ENCODE measurements at regions not wholly inside any gene's neighbourhood (a gene's known extent, or its start where the extent isn't known, plus 50 kb on each side); places are given as distances from the start of the nearest gene placed in this dataset.
"Not testable (repeated sequence)": the region's sequence is repeated elsewhere in the genome, so short reads cannot be mapped to it uniquely, and the experiment has no call there.

- no peak for TF ChIP-seq POLR2A (IDR thresholded peaks at IDR 0.05; ENCODE audit: low read depth, low read length)
- no peak for DNase-seq (ENCODE audit: insufficient read length, low spot score)
- FAIRE-seq = no peak
These were observed 298.4 kb upstream of the MAOA start for GRCh38 chrX:43357741-43358140.

GRCh38 chrX:43373032-43373431, 283.1 kb upstream of the MAOA start:
- DNase-seq (ENCODE audit: insufficient read length, low spot score) (no peak), FAIRE-seq (no peak)
- TF ChIP-seq POLR2A (IDR thresholded peaks at IDR 0.05; ENCODE audit: low read depth, low read length) = no peak

DNA sequence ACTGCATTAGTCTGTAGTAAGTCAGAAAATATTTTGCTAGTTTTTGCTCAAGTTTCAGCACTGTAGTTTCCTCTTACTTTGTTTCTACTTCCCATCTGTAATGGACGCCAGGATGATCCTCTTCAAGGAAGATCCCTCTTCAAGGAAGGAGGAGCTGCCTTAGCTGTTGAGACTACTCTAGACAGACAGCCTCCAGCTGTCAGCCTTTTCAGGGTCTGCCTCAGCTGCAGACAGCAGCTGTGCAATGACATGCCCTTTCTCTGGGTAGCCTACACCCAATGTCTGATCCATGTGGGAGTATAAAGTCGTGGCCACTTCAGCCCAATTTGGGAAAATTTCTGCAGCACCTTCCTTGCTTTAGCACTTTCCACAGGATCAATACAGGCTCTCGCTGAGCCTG, 281.0 kb upstream of the MAOA start:
- TF ChIP-seq POLR2A (IDR thresholded peaks at IDR 0.05; ENCODE audit: low read depth, low read length) = no peak
- DNase-seq (ENCODE audit: insufficient read length, low spot score) (no peak), FAIRE-seq (no peak)

DNA sequence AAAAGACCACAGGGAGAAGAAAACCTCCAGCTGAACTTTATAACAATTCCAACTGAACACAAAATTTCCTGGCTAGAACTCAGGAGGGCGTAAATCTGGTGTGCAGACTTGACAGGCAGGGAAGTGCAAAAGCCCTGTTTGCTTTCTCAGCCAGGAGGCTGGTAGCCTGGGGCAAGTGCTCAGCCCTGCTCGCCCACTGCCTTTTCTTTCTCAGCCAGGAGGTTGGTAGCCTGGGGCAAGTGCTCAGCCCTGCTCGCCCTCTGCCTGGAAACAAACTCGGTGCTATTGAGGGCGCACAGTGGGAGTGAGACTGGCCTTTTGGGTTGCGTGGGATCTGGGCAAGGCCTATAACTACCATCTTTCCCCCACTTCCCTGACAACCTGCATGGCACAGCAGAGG, 275.4 kb upstream of the MAOA start:
- FAIRE-seq (no peak), DNase-seq (ENCODE audit: insufficient read length, low spot score) (no peak)
- no peak for TF ChIP-seq POLR2A (IDR thresholded peaks at IDR 0.05; ENCODE audit: low read depth, low read length)

- FAIRE-seq (no peak), DNase-seq (ENCODE audit: insufficient read length, low spot score) (no peak)
- TF ChIP-seq POLR2A (IDR thresholded peaks at IDR 0.05; ENCODE audit: low read depth, low read length) = no peak
These were observed 269.2 kb upstream of the MAOA start for GRCh38 chrX:43386875-43387274.

- DNase-seq (ENCODE audit: insufficient read length, low spot score) (no peak), FAIRE-seq (no peak)
- no peak for TF ChIP-seq POLR2A (IDR thresholded peaks at IDR 0.05; ENCODE audit: low read depth, low read length)
These were observed 250.9 kb upstream of the MAOA start for GRCh38 chrX:43405191-43405590.

- DNase-seq (ENCODE audit: insufficient read length, low spot score) = no peak
- no peak for FAIRE-seq
- no peak for TF ChIP-seq POLR2A (IDR thresholded peaks at IDR 0.05; ENCODE audit: low read depth, low read length)
These were observed 232.2 kb upstream of the MAOA start for GRCh38 chrX:43423876-43424275.

- FAIRE-seq = no peak
- TF ChIP-seq POLR2A (IDR thresholded peaks at IDR 0.05; ENCODE audit: low read depth, low read length) = no peak
- DNase-seq (ENCODE audit: insufficient read length, low spot score) = no peak
These were observed 219.6 kb upstream of the MAOA start for GRCh38 chrX:43436517-43436916.

DNA sequence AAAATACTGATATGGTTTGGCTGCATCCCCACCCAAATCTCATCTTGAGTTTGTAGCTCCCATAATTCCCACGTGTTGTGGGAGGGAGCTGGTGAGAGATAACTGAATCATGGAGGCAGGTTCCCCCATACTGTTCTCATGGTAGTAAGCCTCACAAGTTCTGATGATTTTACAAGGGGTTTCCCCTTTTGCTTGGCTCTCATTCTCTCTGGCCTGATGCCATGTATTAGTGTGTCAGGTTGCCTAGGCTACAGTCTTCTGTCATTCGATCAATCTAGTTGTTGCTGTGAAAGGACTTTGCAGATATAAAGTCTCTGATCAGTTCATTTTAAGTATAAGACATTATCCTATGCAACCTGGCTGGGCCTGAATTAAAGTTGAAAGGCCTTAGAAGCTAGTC, 209.3 kb upstream of the MAOA start:
- no peak for TF ChIP-seq POLR2A (IDR thresholded peaks at IDR 0.05; ENCODE audit: low read depth, low read length)
- FAIRE-seq (no peak), DNase-seq (ENCODE audit: insufficient read length, low spot score) (no peak)

DNA sequence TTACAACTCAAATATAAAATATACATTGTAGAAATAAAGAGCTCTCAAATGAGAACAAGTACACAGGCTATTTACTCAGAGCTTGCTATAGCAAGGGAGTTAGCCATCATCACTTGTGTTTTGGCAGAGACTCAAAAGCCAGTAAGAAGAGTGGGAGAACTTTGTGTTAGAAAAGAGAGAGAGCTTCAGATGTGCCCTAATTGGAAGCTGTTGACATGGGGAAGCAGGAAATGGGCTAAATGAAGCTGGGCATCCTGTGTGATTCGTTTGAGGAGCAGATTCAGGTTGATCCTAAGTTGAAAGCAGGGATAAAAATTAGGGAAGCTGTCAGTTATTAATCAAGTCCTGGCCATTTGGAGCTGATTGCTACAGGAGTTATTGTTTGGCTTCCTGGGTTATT, 207.4 kb upstream of the MAOA start:
- FAIRE-seq (no peak), DNase-seq (ENCODE audit: insufficient read length, low spot score) (no peak)
- TF ChIP-seq POLR2A (IDR thresholded peaks at IDR 0.05; ENCODE audit: low read depth, low read length) = no peak

DNA sequence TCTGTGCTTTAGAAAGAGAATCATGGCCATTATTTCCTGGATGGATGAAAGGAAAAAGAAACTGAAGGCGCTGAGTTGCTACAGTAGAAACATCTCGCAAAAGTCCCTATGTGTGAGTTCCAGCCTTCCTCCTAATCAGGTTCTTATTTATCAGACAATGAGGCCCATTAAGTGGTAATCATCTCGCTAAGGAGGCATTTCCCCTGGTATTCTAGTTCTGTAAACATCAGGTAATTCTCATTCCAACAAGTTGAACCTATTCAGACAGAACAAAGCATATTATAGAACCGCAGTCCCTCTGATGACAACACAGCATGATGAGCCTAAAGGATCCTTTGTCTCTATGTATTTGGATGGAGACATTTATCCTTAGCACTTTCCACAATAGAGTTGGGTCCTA, 205.7 kb upstream of the MAOA start:
- DNase-seq (ENCODE audit: insufficient read length, low spot score) (no peak), FAIRE-seq (no peak)
- TF ChIP-seq POLR2A (IDR thresholded peaks at IDR 0.05; ENCODE audit: low read depth, low read length) = no peak

DNA sequence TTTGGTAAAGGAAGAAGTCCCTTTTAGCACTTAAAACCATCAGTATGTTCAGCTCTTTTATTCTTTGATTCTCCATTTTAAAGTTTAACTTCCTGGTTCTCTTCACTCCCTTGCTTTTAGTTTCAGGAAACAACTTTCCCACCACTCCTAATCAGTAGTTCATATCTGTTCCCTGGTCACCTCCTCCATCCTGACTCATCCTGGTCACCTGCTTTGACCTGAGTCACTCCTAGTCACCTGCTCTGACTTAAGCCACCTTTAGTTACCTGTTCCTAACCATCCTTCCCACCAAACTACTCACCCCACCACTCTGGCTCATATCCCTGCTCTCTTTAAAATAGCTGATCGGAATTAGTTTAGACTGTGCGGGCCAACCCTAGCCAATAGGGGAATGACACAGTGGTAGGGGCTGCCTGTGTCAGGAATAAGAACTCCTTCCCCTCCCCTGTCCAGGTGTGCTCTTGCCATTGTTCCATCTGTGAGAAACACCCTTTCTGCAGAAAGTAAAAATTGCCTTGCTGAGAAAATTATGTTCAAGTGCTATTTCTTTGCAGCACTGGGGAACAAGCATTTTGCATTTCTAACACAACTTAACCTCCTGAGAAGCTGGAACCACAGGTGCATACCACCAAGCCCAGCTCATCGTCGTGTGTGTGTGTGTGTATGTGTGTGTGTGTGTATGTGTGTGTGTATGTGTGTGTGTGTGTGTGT, 204.0 kb upstream of the MAOA start:
- not testable (repeated sequence) for DNase-seq (ENCODE audit: insufficient read length, low spot score); FAIRE-seq

DNA sequence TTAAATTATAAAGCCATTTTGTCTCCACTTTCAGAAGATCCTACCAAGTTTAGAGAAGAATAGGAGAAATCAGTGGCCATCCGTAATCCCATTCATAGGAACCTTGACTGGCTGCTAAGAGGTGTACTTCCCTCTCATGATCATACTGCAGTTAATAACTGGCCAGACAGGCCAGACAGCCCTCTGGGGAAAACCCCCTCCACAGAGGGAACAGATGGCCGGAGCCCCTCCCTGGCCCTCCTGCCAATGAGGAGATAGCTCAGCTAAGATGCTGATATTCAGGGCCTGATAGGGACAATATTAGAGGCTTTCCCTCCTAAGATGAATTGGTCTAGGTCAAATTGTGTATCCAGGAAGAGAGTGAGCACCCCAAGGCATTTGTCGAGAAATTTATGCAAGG, 200.0 kb upstream of the MAOA start:
- FAIRE-seq (no peak), DNase-seq (ENCODE audit: insufficient read length, low spot score) (no peak)
- no peak for TF ChIP-seq POLR2A (IDR thresholded peaks at IDR 0.05; ENCODE audit: low read depth, low read length)

- FAIRE-seq = no peak
- no peak for DNase-seq (ENCODE audit: insufficient read length, low spot score)
- no peak for TF ChIP-seq POLR2A (IDR thresholded peaks at IDR 0.05; ENCODE audit: low read depth, low read length)
These were observed 199.2 kb upstream of the MAOA start for GRCh38 chrX:43456906-43457305.

DNA sequence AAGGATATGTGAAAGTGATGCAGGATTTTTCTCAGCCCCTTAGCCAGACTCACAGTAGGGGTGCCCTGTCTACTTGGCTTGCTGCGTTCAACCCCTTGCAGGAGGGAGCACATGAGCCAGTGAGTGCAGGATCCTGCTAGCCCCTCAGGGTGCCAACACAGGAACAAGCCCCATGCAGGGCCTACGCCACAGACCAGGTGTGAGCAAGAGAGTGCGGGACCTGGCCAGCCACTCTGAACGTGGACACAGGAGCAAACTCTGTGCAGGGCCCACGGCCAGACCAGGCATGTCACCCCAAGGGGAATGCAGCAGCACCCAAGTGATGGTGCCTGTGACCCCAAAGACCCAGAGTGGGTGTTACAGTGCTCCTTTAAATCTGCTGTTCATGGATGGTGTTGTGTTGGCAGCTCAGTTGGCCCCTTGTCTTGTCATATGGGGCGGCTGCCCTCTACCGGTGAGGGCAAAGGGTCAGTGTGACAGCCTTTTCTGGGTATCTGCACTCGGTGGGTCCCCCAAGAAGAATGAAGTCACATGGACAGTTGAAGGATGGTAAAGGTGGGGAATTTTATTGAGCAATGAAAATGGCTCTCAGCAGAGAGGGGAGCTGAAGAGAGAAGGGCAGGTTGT, 188.4 kb upstream of the MAOA start:
- no peak for TF ChIP-seq POLR2A (IDR thresholded peaks at IDR 0.05; ENCODE audit: low read depth, low read length)
- FAIRE-seq (no peak), DNase-seq (ENCODE audit: insufficient read length, low spot score) (no peak)

Measured in H54 (cell line).